Fibroblast of lung (primary cell): ENCODE measurements at regions not wholly inside any gene's neighbourhood (a gene's known extent, or its start where the extent isn't known, plus 50 kb on each side); places are given as distances from the start of the nearest gene placed in this dataset.

Experiments used
- DNase-seq, 2 donors: peaks; one replicate each; pipeline versions ENCODE4 v3.0.0 to v3.0.0-alpha.2; 2010; ENCODE audit warnings: low read depth in 2 of 2
- H2AFZ ChIP-seq: 2 replicates; pipeline ENCODE4 v1.5.1; 2012; ENCODE audit warnings: low read length, control low read depth, inconsistent platforms
- H3K27ac ChIP-seq: 2 replicates; pipeline ENCODE4 v1.5.1; 2011; ENCODE audit warnings: low read length, control low read depth; ENCODE audit not compliant: insufficient read depth
- H3K27me3 ChIP-seq: 2 replicates; pipeline ENCODE4 v1.5.1; 2011; ENCODE audit warnings: mild to moderate bottlenecking, low read length; ENCODE audit not compliant: control insufficient read depth, insufficient read depth
- H3K36me3 ChIP-seq: 2 replicates; pipeline ENCODE4 v1.5.1; 2011; ENCODE audit warnings: low read length; ENCODE audit not compliant: control insufficient read depth, insufficient read depth
- H3K4me1 ChIP-seq: 2 replicates; pipeline ENCODE4 v1.5.1; 2011; ENCODE audit warnings: low read length; ENCODE audit not compliant: control insufficient read depth, insufficient read depth; ENCODE audit errors: extremely low read depth
- H3K4me2 ChIP-seq: 2 replicates; pipeline ENCODE4 v1.5.1; 2011; ENCODE audit warnings: low read length, control low read depth; ENCODE audit not compliant: insufficient read depth; ENCODE audit errors: extremely low read depth
- H3K4me3 ChIP-seq, 4 experiments: fragments of 200-600 bp in 1 of 4; sonication (generic) in 1 of 4; replicated peaks in 1 of 4; 2 replicates each; pipeline ENCODE4 v1.5.1; 2011 to 2016; ENCODE audit warnings: low read length in 4 of 4, low read depth in 3 of 4, mild to moderate bottlenecking in 3 of 4, control low read depth in 2 of 4, inconsistent platforms in 1 of 4, mixed read lengths in 1 of 4; ENCODE audit not compliant: insufficient read depth in 1 of 4; ENCODE audit errors: control extremely low read depth in 1 of 4
- H3K79me2 ChIP-seq: 2 replicates; pipeline ENCODE4 v1.5.1; 2012; ENCODE audit warnings: mild to moderate bottlenecking, low read length, inconsistent platforms; ENCODE audit not compliant: control insufficient read depth, insufficient read depth
- H3K9ac ChIP-seq: 2 replicates; pipeline ENCODE4 v1.5.1; 2011; ENCODE audit warnings: mild to moderate bottlenecking, low read length, control low read depth; ENCODE audit not compliant: insufficient read depth
- H3K9me3 ChIP-seq: 2 replicates; pipeline ENCODE4 v1.5.1; 2012; ENCODE audit warnings: low read depth, low read length; ENCODE audit not compliant: control insufficient read depth, insufficient read depth
- H4K20me1 ChIP-seq: 2 replicates; pipeline ENCODE4 v1.5.1; 2011; ENCODE audit warnings: low read length; ENCODE audit not compliant: control insufficient read depth, insufficient read depth; ENCODE audit errors: extremely low read depth
- CTCF ChIP-seq, 2 donors: IDR thresholded peaks in 1 of 2; conservative IDR thresholded peaks in 1 of 2; 1 replicate in 1 of 2; 2 replicates in 1 of 2; pipeline ENCODE4 v1.5.1; 2011 to 2012; ENCODE audit warnings: low read length in 2 of 2, control low read depth in 1 of 2, inconsistent platforms in 1 of 2, low read depth in 1 of 2, mild to moderate bottlenecking in 1 of 2
- EZH2 ChIP-seq: IDR thresholded peaks from 2 replicates; pipeline ENCODE4 v1.5.1; 2012; ENCODE audit warnings: low read length, control low read depth, mild to moderate bottlenecking; ENCODE audit errors: missing control alignments

- TF ChIP-seq EZH2 (no peak), CTCF (conservative IDR thresholded peaks at IDR 0.05 in 1 of 2, IDR thresholded peaks at IDR 0.05 in 1 of 2; ENCODE audit: low read depth in 1 of 2, low read length in 2 of 2) (no peak)
These were observed 345.0 kb downstream of the NDFIP2 start for GRCh38 chr13:79825959-79826358.

GRCh38 chr13:79815041-79815440 is 334.1 kb downstream of the NDFIP2 start:
- no peak overlapping the region for H3K9ac ChIP-seq
- no peak for DNase-seq
- H3K9me3 ChIP-seq: no peaks in the 10 kb centered on the region
- peaks cover 2% of the 10 kb centered on the region for H3K4me1 ChIP-seq
- H3K79me2 ChIP-seq: no peaks in the 10 kb centered on the region
- no peaks in the 10 kb centered on the region for H3K36me3 ChIP-seq
- no peak overlapping the region for H3K4me2 ChIP-seq
- no peak overlapping the region for H2AFZ ChIP-seq
- no peak for TF ChIP-seq EZH2
- no peak for TF ChIP-seq CTCF (conservative IDR thresholded peaks at IDR 0.05 in 1 of 2, IDR thresholded peaks at IDR 0.05 in 1 of 2; ENCODE audit: low read depth in 1 of 2, low read length in 2 of 2)
- H3K27ac ChIP-seq: no peak overlapping the region
- no peaks in the 10 kb centered on the region for H4K20me1 ChIP-seq
- no peaks in the 10 kb centered on the region for H3K27me3 ChIP-seq
- no peak overlapping the region for H3K4me3 ChIP-seq

More at GRCh38 chr13:79825959-79826358, 345.0 kb downstream of the NDFIP2 start:
- H3K27me3 ChIP-seq: no peaks in the 10 kb centered on the region
- H3K4me2 ChIP-seq: no peak overlapping the region
- no peak overlapping the region for H2AFZ ChIP-seq
- no peaks in the 10 kb centered on the region for H4K20me1 ChIP-seq
- H3K9me3 ChIP-seq: no peaks in the 10 kb centered on the region
- H3K36me3 ChIP-seq: no peaks in the 10 kb centered on the region
- H3K4me1 ChIP-seq: no peaks in the 10 kb centered on the region
- no peak overlapping the region for H3K9ac ChIP-seq
- no peak overlapping the region for H3K27ac ChIP-seq
- no peaks in the 10 kb centered on the region for H3K79me2 ChIP-seq
- no peak for DNase-seq
- H3K4me3 ChIP-seq: no peak overlapping the region

GRCh38 chr13:79812070-79812850 is 331.3 kb downstream of the NDFIP2 start:
- H3K9ac ChIP-seq: no peak overlapping the region
- peak overlapping the region; percentile 4 for H2AFZ ChIP-seq
- no peaks in the 10 kb centered on the region for H3K79me2 ChIP-seq
- no peaks in the 10 kb centered on the region for H4K20me1 ChIP-seq
- H3K9me3 ChIP-seq: no peaks in the 10 kb centered on the region
- no peaks in the 10 kb centered on the region for H3K36me3 ChIP-seq
- no peak for TF ChIP-seq EZH2
- no peak for TF ChIP-seq CTCF (conservative IDR thresholded peaks at IDR 0.05 in 1 of 2, IDR thresholded peaks at IDR 0.05 in 1 of 2; ENCODE audit: low read depth in 1 of 2, low read length in 2 of 2)
- H3K4me3 ChIP-seq: no peak overlapping the region
- no peaks in the 10 kb centered on the region for H3K27me3 ChIP-seq
- no peak overlapping the region for H3K27ac ChIP-seq
- DNase-seq: no peak
- peaks cover 2% of the 10 kb centered on the region for H3K4me1 ChIP-seq
- no peak overlapping the region for H3K4me2 ChIP-seq
